GM23338 (cell line): ENCODE measurements at regions not wholly inside any gene's neighbourhood (a gene's known extent, or its start where the extent isn't known, plus 50 kb on each side); places are given as distances from the start of the nearest gene placed in this dataset.

ENCODE experiments used
- ATAC-seq: fragments of 200-7000 bp; cut with Tn5 transposase; 3 replicates; pipeline ENCODE4 v1.9.1; 2020
- DNase-seq: peaks from one replicate; pipeline ENCODE4 v3.0.0-alpha.2; 2015; ENCODE audit warnings: low spot score
- H2AFZ ChIP-seq: fragments of 200-600 bp; sonication (generic); 2 replicates; pipeline ENCODE4 v1.8.0; 2016; ENCODE audit warnings: antibody characterized with exemption, mild to moderate bottlenecking, moderate library complexity
- H3F3A ChIP-seq: fragments of 200-600 bp; sonication (generic); replicated peaks from 2 replicates; pipeline ENCODE4 v1.8.0; 2017; ENCODE audit warnings: antibody characterized with exemption, mixed run types, low read depth
- H3K27ac ChIP-seq: fragments of 200-600 bp; sonication (generic); 2 replicates; pipeline ENCODE4 v1.6.1; 2016; ENCODE audit warnings: low read depth
- H3K27me3 ChIP-seq: fragments of 200-600 bp; sonication (generic); 2 replicates; pipeline ENCODE4 v1.8.0; 2016; ENCODE audit warnings: mild to moderate bottlenecking, mixed run types, moderate library complexity; ENCODE audit not compliant: insufficient read depth
- H3K36me3 ChIP-seq: fragments of 200-600 bp; sonication (generic); 2 replicates; pipeline ENCODE4 v1.8.0; 2016; ENCODE audit warnings: mild to moderate bottlenecking; ENCODE audit not compliant: insufficient read depth
- H3K4me1 ChIP-seq: fragments of 200-600 bp; sonication (generic); 2 replicates; pipeline ENCODE4 v1.8.0; 2016; ENCODE audit warnings: mild to moderate bottlenecking, moderate library complexity; ENCODE audit not compliant: insufficient read depth
- H3K4me2 ChIP-seq: fragments of 200-600 bp; sonication (generic); 2 replicates; pipeline ENCODE4 v1.7.1; 2017; ENCODE audit warnings: mixed run types
- H3K4me3 ChIP-seq: fragments of 200-600 bp; sonication (generic); 2 replicates; pipeline ENCODE4 v1.6.1; 2016; ENCODE audit warnings: mixed run types
- H3K79me2 ChIP-seq: fragments of 200-600 bp; sonication (generic); replicated peaks from 2 replicates; pipeline ENCODE4 v1.8.0; 2017; ENCODE audit warnings: mild to moderate bottlenecking; ENCODE audit not compliant: insufficient read depth
- H3K9me2 ChIP-seq: fragments of 200-600 bp; sonication (generic); 2 replicates; pipeline ENCODE4 v1.8.0; 2017; ENCODE audit not compliant: insufficient read depth
- H4K20me1 ChIP-seq: fragments of 200-600 bp; sonication (generic); replicated peaks from 2 replicates; pipeline ENCODE4 v1.8.0; 2017; ENCODE audit warnings: mild to moderate bottlenecking; ENCODE audit not compliant: insufficient read depth
- H3K27ac Mint-ChIP-seq: 2 replicates; pipeline ENCODE4 v1.8.0; 2020; ENCODE audit warnings: inconsistent platforms, mild to moderate bottlenecking, moderate library complexity, mixed read lengths
- H3K27me3 Mint-ChIP-seq: 3 replicates; pipeline ENCODE4 v1.8.0; 2022; ENCODE audit warnings: low read depth, mild to moderate bottlenecking, moderate library complexity, mixed read lengths, inconsistent platforms; ENCODE audit not compliant: insufficient read depth, poor library complexity
- H3K36me3 Mint-ChIP-seq: 3 replicates; pipeline ENCODE4 v1.8.0; 2021; ENCODE audit warnings: low read depth, mild to moderate bottlenecking, inconsistent platforms, moderate library complexity, mixed read lengths
- H3K4me1 Mint-ChIP-seq: 3 replicates; pipeline ENCODE4 v1.8.0; 2020; ENCODE audit warnings: mild to moderate bottlenecking, inconsistent platforms, mixed read lengths
- H3K4me3 Mint-ChIP-seq: 3 replicates; pipeline ENCODE4 v1.8.0; 2021; ENCODE audit warnings: moderate library complexity, mild to moderate bottlenecking, inconsistent platforms, mixed read lengths
- H3K9me3 Mint-ChIP-seq: 3 replicates; pipeline ENCODE4 v1.8.0; 2020; ENCODE audit warnings: moderate library complexity, mild to moderate bottlenecking, inconsistent platforms, mixed read lengths
- CREB1 ChIP-seq: fragments of 250-450 bp; sonication (Bioruptor Pico); IDR thresholded peaks from 2 replicates; pipeline ENCODE4 v1.5.0; 2020; ENCODE audit warnings: low read depth, mild to moderate bottlenecking, moderate library complexity
- JUNB ChIP-seq: IDR thresholded peaks from one replicate; pipeline ENCODE4 v1.6.1; 2016; ENCODE audit warnings: antibody characterized with exemption; ENCODE audit not compliant: unreplicated experiment
- NANOG ChIP-seq: IDR thresholded peaks from 2 replicates; pipeline ENCODE4 v1.6.1; 2016; ENCODE audit warnings: antibody characterized with exemption, borderline replicate concordance
- POLR2AphosphoS5 ChIP-seq: IDR thresholded peaks from 2 replicates; pipeline ENCODE4 v1.6.1; 2016; ENCODE audit warnings: antibody characterized with exemption, low read depth
- STAT1 ChIP-seq: IDR thresholded peaks from one replicate; pipeline ENCODE4 v1.6.1; 2016; ENCODE audit warnings: antibody characterized with exemption; ENCODE audit not compliant: unreplicated experiment
- ZNF331 ChIP-seq: fragments of 250-450 bp; sonication (Bioruptor Pico); IDR thresholded peaks from 2 replicates; pipeline ENCODE4 v1.5.0; 2020; ENCODE audit warnings: low read depth, mild to moderate bottlenecking, moderate library complexity
- TF ChIP-seq, protein P1 (sequence below): IDR thresholded peaks from one replicate; pipeline ENCODE4 v1.6.1; 2018; ENCODE audit warnings: antibody characterized with exemption; ENCODE audit not compliant: unreplicated experiment
- TF ChIP-seq, protein P2 (sequence below), 2 experiments: fragments of 200-600 bp in 1 of 2; sonication (generic) in 1 of 2; conservative IDR thresholded peaks; 2 replicates each; pipeline versions ENCODE4 v1.5.1 to v1.6.1; 2016 to 2017; ENCODE audit warnings: antibody characterized with exemption in 2 of 2, low read depth in 2 of 2, mild to moderate bottlenecking in 2 of 2, moderate library complexity in 1 of 2

DNA sequence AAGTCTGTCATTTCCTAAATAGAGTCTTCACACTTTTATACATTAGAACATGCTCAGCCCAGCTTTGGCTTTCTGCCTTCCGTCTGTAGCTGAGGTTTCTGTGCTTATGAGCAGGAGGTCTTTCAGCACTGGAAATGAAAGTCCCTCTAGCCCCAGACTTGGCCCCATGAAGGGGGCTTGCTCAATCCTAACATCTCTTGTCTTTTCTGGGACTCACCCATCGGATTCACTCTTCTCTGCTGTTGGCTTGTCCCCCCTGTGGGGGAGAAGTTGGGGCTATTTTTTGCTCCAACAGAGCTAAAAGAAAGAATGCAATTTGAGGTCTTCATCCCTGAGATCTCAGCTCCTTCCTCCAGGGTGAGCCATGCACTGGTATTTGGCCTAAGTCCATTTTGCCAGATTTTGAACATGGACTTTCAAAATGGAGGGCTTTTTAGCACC, 177.7 kb downstream of the MRPL14 start:
- Histone ChIP-seq H4K20me1 (no peaks in the 10 kb centered on the region), H3K27ac (no peak overlapping the region), H3K4me1 (no peaks in the 10 kb centered on the region), H3K4me2 (no peak overlapping the region), H3K9me2 (no peaks in the 10 kb centered on the region), H3K27me3 (no peaks in the 10 kb centered on the region), H3K79me2 (no peaks in the 10 kb centered on the region), H3K4me3 (no peak overlapping the region), H3F3A (no peaks in the 10 kb centered on the region), H2AFZ (no peak overlapping the region), H3K36me3 (no peaks in the 10 kb centered on the region)
- ATAC-seq (no peak), DNase-seq (no peak)
- Mint-ChIP-seq H3K4me3 (no peak overlapping the region), H3K36me3 (no peaks in the 10 kb centered on the region), H3K4me1 (peaks cover 5% of the 10 kb centered on the region; the same call in 1 of the 3 replicates), H3K27ac (no peak overlapping the region), H3K9me3 (peaks cover 8% of the 10 kb centered on the region; the same call in 2 of the 3 replicates), H3K27me3 (peaks cover 5% of the 10 kb centered on the region)
- TF ChIP-seq ZNF331 (CRISPR knock-in tag) (no peak), NANOG (no peak), POLR2AphosphoS5 (no peak)
- TF ChIP-seq, protein P1, sequence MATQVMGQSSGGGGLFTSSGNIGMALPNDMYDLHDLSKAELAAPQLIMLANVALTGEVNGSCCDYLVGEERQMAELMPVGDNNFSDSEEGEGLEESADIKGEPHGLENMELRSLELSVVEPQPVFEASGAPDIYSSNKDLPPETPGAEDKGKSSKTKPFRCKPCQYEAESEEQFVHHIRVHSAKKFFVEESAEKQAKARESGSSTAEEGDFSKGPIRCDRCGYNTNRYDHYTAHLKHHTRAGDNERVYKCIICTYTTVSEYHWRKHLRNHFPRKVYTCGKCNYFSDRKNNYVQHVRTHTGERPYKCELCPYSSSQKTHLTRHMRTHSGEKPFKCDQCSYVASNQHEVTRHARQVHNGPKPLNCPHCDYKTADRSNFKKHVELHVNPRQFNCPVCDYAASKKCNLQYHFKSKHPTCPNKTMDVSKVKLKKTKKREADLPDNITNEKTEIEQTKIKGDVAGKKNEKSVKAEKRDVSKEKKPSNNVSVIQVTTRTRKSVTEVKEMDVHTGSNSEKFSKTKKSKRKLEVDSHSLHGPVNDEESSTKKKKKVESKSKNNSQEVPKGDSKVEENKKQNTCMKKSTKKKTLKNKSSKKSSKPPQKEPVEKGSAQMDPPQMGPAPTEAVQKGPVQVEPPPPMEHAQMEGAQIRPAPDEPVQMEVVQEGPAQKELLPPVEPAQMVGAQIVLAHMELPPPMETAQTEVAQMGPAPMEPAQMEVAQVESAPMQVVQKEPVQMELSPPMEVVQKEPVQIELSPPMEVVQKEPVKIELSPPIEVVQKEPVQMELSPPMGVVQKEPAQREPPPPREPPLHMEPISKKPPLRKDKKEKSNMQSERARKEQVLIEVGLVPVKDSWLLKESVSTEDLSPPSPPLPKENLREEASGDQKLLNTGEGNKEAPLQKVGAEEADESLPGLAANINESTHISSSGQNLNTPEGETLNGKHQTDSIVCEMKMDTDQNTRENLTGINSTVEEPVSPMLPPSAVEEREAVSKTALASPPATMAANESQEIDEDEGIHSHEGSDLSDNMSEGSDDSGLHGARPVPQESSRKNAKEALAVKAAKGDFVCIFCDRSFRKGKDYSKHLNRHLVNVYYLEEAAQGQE: no peak

- Histone ChIP-seq H3K4me2 (no peak overlapping the region), H3K9me2 (no peaks in the 10 kb centered on the region), H3K4me1 (no peaks in the 10 kb centered on the region), H4K20me1 (no peaks in the 10 kb centered on the region), H2AFZ (no peak overlapping the region; the same call in 1 of the 2 replicates), H3K36me3 (no peaks in the 10 kb centered on the region), H3K4me3 (no peak overlapping the region), H3K27me3 (no peaks in the 10 kb centered on the region), H3F3A (no peaks in the 10 kb centered on the region), H3K27ac (no peak overlapping the region), H3K79me2 (no peaks in the 10 kb centered on the region)
- Mint-ChIP-seq H3K9me3 (peaks cover 11% of the 10 kb centered on the region; the same call in 2 of the 3 replicates), H3K4me1 (peaks cover 5% of the 10 kb centered on the region; the same call in 1 of the 3 replicates), H3K4me3 (no peak overlapping the region), H3K36me3 (no peaks in the 10 kb centered on the region), H3K27me3 (peaks cover 4% of the 10 kb centered on the region), H3K27ac (no peak overlapping the region)
- DNase-seq: no peak
- TF ChIP-seq CREB1 (CRISPR knock-in tag): no peak
- no peak for TF ChIP-seq ZNF331 (CRISPR knock-in tag)
- no peak for TF ChIP-seq STAT1
- TF ChIP-seq, protein P2, sequence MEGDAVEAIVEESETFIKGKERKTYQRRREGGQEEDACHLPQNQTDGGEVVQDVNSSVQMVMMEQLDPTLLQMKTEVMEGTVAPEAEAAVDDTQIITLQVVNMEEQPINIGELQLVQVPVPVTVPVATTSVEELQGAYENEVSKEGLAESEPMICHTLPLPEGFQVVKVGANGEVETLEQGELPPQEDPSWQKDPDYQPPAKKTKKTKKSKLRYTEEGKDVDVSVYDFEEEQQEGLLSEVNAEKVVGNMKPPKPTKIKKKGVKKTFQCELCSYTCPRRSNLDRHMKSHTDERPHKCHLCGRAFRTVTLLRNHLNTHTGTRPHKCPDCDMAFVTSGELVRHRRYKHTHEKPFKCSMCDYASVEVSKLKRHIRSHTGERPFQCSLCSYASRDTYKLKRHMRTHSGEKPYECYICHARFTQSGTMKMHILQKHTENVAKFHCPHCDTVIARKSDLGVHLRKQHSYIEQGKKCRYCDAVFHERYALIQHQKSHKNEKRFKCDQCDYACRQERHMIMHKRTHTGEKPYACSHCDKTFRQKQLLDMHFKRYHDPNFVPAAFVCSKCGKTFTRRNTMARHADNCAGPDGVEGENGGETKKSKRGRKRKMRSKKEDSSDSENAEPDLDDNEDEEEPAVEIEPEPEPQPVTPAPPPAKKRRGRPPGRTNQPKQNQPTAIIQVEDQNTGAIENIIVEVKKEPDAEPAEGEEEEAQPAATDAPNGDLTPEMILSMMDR (conservative IDR thresholded peaks at IDR 0.05; ENCODE audit: low read depth in 2 of 2): no peak
- TF ChIP-seq JUNB: no peak
- no peak for ATAC-seq
These were observed 178.4 kb downstream of the MRPL14 start for GRCh38 chr6:43948527-43949485.
